Stomach smooth muscle (tissue), 2 donors: ENCODE measurements at regions not wholly inside any gene's neighbourhood (a gene's known extent, or its start where the extent isn't known, plus 50 kb on each side); places are given as distances from the start of the nearest gene placed in this dataset.

Source experiments
- H3K27ac ChIP-seq: one replicate; pipeline ENCODE4 v1.7.0; 2013; ENCODE audit warnings: mild to moderate bottlenecking, low read length, inconsistent platforms
- H3K27me3 ChIP-seq, 2 donors: one replicate each; pipeline ENCODE4 v1.7.0; 2013; ENCODE audit warnings: low read length in 2 of 2; ENCODE audit not compliant: insufficient read depth in 2 of 2, control insufficient read depth in 1 of 2
- H3K36me3 ChIP-seq, 2 donors: one replicate each; pipeline ENCODE4 v1.7.0; 2013; ENCODE audit warnings: low read length in 2 of 2; ENCODE audit not compliant: control insufficient read depth in 2 of 2, insufficient read depth in 2 of 2
- H3K4me1 ChIP-seq: one replicate; pipeline ENCODE4 v1.7.0; 2013; ENCODE audit warnings: low read length; ENCODE audit not compliant: control insufficient read depth, insufficient read depth
- H3K4me3 ChIP-seq, 2 donors: one replicate each; pipeline ENCODE4 v1.7.0; 2013; ENCODE audit warnings: low read length in 2 of 2
- H3K9ac ChIP-seq, 2 donors: one replicate each; pipeline ENCODE4 v1.7.0; 2013; ENCODE audit warnings: low read length in 2 of 2, mild to moderate bottlenecking in 1 of 2
- H3K9me3 ChIP-seq, 2 donors: one replicate each; pipeline ENCODE4 v1.7.0; 2013; ENCODE audit warnings: low read length in 2 of 2; ENCODE audit not compliant: control insufficient read depth in 2 of 2
- donor health status: healthy.
- donor health status: Pancreatic carcinoma.

GRCh38 chr13:80151016-80151415, 189.9 kb downstream of the SPRY2 start:
- no peaks in the 10 kb centered on the region for H3K4me1 ChIP-seq

GRCh38 chr13:80149736-80150135, 191.2 kb downstream of the SPRY2 start:
- Histone ChIP-seq H3K9me3 (no peaks in the 10 kb centered on the region), H3K9ac (no peak overlapping the region), H3K36me3 (no peaks in the 10 kb centered on the region), H3K4me3 (no peak overlapping the region), H3K27ac (no peak overlapping the region), H3K4me1 (peaks cover 6% of the 10 kb centered on the region), H3K27me3 (no peaks in the 10 kb centered on the region)

More at GRCh38 chr13:80151016-80151415, 189.9 kb downstream of the SPRY2 start:
- H3K9me3 ChIP-seq = no peaks in the 10 kb centered on the region
- H3K36me3 ChIP-seq = no peaks in the 10 kb centered on the region
- H3K27ac ChIP-seq = no peak overlapping the region
- H3K4me3 ChIP-seq = no peak overlapping the region
- H3K9ac ChIP-seq = no peak overlapping the region
- H3K27me3 ChIP-seq = no peaks in the 10 kb centered on the region

- H3K27me3 ChIP-seq = no peaks in the 10 kb centered on the region
- H3K27ac ChIP-seq = no peak overlapping the region
Observed at GRCh38 chr13:80145171-80145690, 195.7 kb downstream of the SPRY2 start.

GRCh38 chr13:80144493-80144892, 196.4 kb downstream of the SPRY2 start:
- Histone ChIP-seq H3K27ac (no peak overlapping the region), H3K27me3 (no peaks in the 10 kb centered on the region), H3K9ac (no peak overlapping the region), H3K4me1 (peaks cover 10% of the 10 kb centered on the region), H3K4me3 (no peak overlapping the region), H3K9me3 (no peaks in the 10 kb centered on the region), H3K36me3 (no peaks in the 10 kb centered on the region)

More at GRCh38 chr13:80145171-80145690, 195.7 kb downstream of the SPRY2 start:
- Histone ChIP-seq H3K9ac (no peak overlapping the region), H3K4me3 (no peak overlapping the region), H3K36me3 (no peaks in the 10 kb centered on the region), H3K9me3 (no peaks in the 10 kb centered on the region), H3K4me1 (peaks cover 10% of the 10 kb centered on the region)

- peak overlapping the region; percentile 31 for H3K27ac ChIP-seq
- no peaks in the 10 kb centered on the region for H3K27me3 ChIP-seq
- H3K9ac ChIP-seq = no peak overlapping the region
- H3K4me1 ChIP-seq = peaks cover 10% of the 10 kb centered on the region
- peak overlapping the region; percentile 33 to 54 for H3K4me3 ChIP-seq
- H3K9me3 ChIP-seq = no peaks in the 10 kb centered on the region
- no peaks in the 10 kb centered on the region for H3K36me3 ChIP-seq
Observed at GRCh38 chr13:80141123-80141849, 199.6 kb downstream of the SPRY2 start.

- peak overlapping the region; percentile 31 for H3K27ac ChIP-seq
- H3K4me3 ChIP-seq = peak overlapping the region; percentile 33 to 54
- H3K9ac ChIP-seq = no peak overlapping the region
- H3K36me3 ChIP-seq = no peaks in the 10 kb centered on the region
- peaks cover 9% of the 10 kb centered on the region for H3K4me1 ChIP-seq
- no peaks in the 10 kb centered on the region for H3K27me3 ChIP-seq
- no peaks in the 10 kb centered on the region for H3K9me3 ChIP-seq
Observed at GRCh38 chr13:80140685-80141084, 200.2 kb downstream of the SPRY2 start.

- H3K4me3 ChIP-seq = no peak overlapping the region
- no peaks in the 10 kb centered on the region for H3K36me3 ChIP-seq
- no peaks in the 10 kb centered on the region for H3K27me3 ChIP-seq
- no peak overlapping the region for H3K27ac ChIP-seq
- no peaks in the 10 kb centered on the region for H3K9me3 ChIP-seq
- peaks cover 4% of the 10 kb centered on the region for H3K4me1 ChIP-seq
- H3K9ac ChIP-seq = no peak overlapping the region
Observed at GRCh38 chr13:80139196-80139595, 201.7 kb downstream of the SPRY2 start.

GRCh38 chr13:80137994-80138393, 202.9 kb downstream of the SPRY2 start:
- Histone ChIP-seq H3K27ac (no peak overlapping the region), H3K36me3 (no peaks in the 10 kb centered on the region)

GRCh38 chr13:80134346-80134745, 206.6 kb downstream of the SPRY2 start:
- no peak overlapping the region for H3K4me3 ChIP-seq
- H3K9me3 ChIP-seq = no peaks in the 10 kb centered on the region
- H3K9ac ChIP-seq = no peak overlapping the region
- peaks cover 11% of the 10 kb centered on the region for H3K4me1 ChIP-seq
- no peak overlapping the region for H3K27ac ChIP-seq
- no peaks in the 10 kb centered on the region for H3K36me3 ChIP-seq
- H3K27me3 ChIP-seq = no peaks in the 10 kb centered on the region

More at GRCh38 chr13:80137994-80138393, 202.9 kb downstream of the SPRY2 start:
- no peak overlapping the region for H3K9ac ChIP-seq
- no peaks in the 10 kb centered on the region for H3K9me3 ChIP-seq
- H3K4me1 ChIP-seq = peaks cover 8% of the 10 kb centered on the region
- H3K4me3 ChIP-seq = no peak overlapping the region
- no peaks in the 10 kb centered on the region for H3K27me3 ChIP-seq

- H3K4me3 ChIP-seq = peak overlapping the region; percentile 0 to 17
- peaks cover 11% of the 10 kb centered on the region for H3K4me1 ChIP-seq
- H3K36me3 ChIP-seq = no peaks in the 10 kb centered on the region
- H3K27me3 ChIP-seq = no peaks in the 10 kb centered on the region
- peak overlapping the region in 1 of 2 donors; percentile 24 for H3K9ac ChIP-seq
- H3K27ac ChIP-seq = peak overlapping the region; percentile 73
- no peaks in the 10 kb centered on the region for H3K9me3 ChIP-seq
Observed at GRCh38 chr13:80133631-80134261, 207.2 kb downstream of the SPRY2 start.
